ENCODE measurements at regions not wholly inside any gene's neighbourhood (a gene's known extent, or its start where the extent isn't known, plus 50 kb on each side); places are given as distances from the start of the nearest gene placed in this dataset.

DNA sequence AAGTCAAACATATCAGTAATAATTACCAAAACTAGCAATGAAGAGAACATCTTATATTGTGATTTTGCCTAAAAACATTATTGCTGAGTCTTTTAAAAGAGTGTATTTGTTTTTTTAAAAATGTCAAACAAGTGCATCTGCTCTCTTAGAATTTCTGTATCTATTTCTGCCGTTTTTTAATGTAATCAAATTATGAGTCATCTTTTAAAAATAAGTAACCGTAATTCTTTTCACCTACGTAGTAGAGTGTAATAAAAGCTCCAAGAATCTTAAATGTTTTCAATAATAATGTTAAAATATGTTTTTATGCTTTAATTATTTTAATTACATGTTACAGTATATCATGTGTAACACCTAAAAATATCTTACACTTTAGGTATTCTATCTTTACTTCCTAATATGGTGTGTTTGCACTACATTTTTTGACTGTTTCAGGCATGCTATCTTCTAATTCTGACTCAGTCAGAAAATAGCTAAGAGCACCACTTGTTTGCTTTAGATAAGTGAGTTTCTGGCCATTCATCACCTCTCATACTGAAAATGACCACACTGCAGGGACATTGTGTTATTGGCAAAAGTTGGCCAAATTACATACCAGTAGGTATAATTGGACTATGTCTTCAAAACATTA, 368.5 kb downstream of the PCDH7 start:
- FAIRE-seq (no peak), ATAC-seq (no peak), DNase-seq (ENCODE audit: low read depth in 1 of 2, low spot score in 1 of 2) (no peak)
- no peaks in the 10 kb centered on the region for H3K9me3 ChIP-seq
- no peak overlapping the region for H3K27ac ChIP-seq
- no peak overlapping the region for H3K4me2 ChIP-seq
- ChIA-PET POLR2A (no interaction called here), CTCF (no interaction called here)
- TF ChIP-seq, protein P1, sequence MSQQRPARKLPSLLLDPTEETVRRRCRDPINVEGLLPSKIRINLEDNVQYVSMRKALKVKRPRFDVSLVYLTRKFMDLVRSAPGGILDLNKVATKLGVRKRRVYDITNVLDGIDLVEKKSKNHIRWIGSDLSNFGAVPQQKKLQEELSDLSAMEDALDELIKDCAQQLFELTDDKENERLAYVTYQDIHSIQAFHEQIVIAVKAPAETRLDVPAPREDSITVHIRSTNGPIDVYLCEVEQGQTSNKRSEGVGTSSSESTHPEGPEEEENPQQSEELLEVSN (IDR thresholded peaks at IDR 0.05; ENCODE audit: borderline replicate concordance, low read depth) = no peak
- no peak for TF ChIP-seq RAD21 (conservative IDR thresholded peaks at IDR 0.05 in 1 of 2, IDR thresholded peaks at IDR 0.05 in 1 of 2)
- TF ChIP-seq, protein P2, sequence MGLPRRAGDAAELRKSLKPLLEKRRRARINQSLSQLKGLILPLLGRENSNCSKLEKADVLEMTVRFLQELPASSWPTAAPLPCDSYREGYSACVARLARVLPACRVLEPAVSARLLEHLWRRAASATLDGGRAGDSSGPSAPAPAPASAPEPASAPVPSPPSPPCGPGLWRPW (IDR thresholded peaks at IDR 0.05) = no peak
- H3K4me3 ChIP-seq = no peak overlapping the region
- H3K4me1 ChIP-seq = no peaks in the 10 kb centered on the region
- WGBS (ENCODE audit: missing lambda C conversion rate) = 26% methylated on average over 3 of the region's 3 CpGs

DNA sequence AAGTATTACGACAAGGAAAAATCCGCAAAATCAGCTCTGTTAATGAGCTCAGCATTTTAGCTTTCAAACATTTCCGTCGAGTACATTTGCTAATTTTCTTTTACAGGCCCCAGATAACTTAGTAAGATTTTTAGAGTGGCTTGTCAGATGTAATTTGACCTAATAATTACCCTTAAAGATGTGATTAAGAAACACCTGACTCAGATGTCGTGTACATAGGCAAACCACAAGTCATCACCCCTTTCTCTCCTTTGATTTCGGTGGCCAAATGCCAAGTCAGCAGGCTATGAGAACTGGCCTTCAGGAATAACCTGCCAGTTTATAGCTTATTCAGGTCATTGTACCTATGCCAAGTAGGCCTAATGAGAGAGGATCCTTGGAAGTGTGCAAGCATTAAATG, 369.6 kb downstream of the PCDH7 start:
- ChIA-PET POLR2A (no interaction called here), CTCF (no interaction called here)
- no peak overlapping the region for H3K27ac ChIP-seq
- FAIRE-seq (no peak), DNase-seq (ENCODE audit: low read depth in 1 of 2, low spot score in 1 of 2) (peak in 1 of 2 experiments; percentile 2), ATAC-seq (no peak)
- H3K4me1 ChIP-seq = no peaks in the 10 kb centered on the region
- no peaks in the 10 kb centered on the region for H3K9me3 ChIP-seq
- 48% methylated on average over 6 of the region's 6 CpGs for WGBS (ENCODE audit: missing lambda C conversion rate)
- H3K4me3 ChIP-seq = no peak overlapping the region
- H3K4me2 ChIP-seq = no peak overlapping the region
- no peak for TF ChIP-seq JUNB (IDR thresholded peaks at IDR 0.05)
- TF ChIP-seq KDM5A (IDR thresholded peaks at IDR 0.05) = no peak
- no peak for TF ChIP-seq RARB (CRISPR knock-in tag; IDR thresholded peaks at IDR 0.05)
- TF ChIP-seq, protein P3, sequence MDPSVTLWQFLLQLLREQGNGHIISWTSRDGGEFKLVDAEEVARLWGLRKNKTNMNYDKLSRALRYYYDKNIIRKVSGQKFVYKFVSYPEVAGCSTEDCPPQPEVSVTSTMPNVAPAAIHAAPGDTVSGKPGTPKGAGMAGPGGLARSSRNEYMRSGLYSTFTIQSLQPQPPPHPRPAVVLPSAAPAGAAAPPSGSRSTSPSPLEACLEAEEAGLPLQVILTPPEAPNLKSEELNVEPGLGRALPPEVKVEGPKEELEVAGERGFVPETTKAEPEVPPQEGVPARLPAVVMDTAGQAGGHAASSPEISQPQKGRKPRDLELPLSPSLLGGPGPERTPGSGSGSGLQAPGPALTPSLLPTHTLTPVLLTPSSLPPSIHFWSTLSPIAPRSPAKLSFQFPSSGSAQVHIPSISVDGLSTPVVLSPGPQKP (IDR thresholded peaks at IDR 0.05; ENCODE audit: low read depth, low read length) = no peak
- no peak for TF ChIP-seq JUN (IDR thresholded peaks at IDR 0.05)

DNA sequence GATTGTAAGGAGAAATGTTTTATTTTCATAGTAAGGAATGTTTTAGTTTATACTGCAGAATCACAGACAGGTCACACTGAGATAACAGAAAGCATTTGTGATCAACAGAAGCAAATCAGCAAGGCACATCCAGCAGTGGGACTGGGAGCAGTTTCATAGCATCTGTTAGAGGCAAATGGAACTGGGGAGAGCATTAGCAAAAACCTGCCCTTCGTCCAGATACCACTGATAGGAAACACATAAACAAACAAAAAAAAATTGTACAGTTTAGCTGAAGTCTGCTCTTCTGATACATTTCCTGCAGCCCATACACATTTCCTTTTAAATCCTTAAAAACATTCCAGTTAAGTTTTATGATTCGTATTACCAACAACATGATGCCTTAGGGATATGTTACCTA, 374.3 kb downstream of the PCDH7 start:
- FAIRE-seq (no peak), ATAC-seq (no peak), DNase-seq (ENCODE audit: low read depth in 1 of 2, low spot score in 1 of 2) (no peak)
- Histone ChIP-seq H3K9me3 (no peaks in the 10 kb centered on the region), H3K4me2 (no peak overlapping the region), H3K27ac (no peak overlapping the region), H3K4me3 (no peak overlapping the region), H3K4me1 (no peaks in the 10 kb centered on the region)
- no peak for TF ChIP-seq EHF (CRISPR knock-in tag; IDR thresholded peaks at IDR 0.05)
- TF ChIP-seq NR3C1 (IDR thresholded peaks at IDR 0.05) = no peak
- TF ChIP-seq JUNB (IDR thresholded peaks at IDR 0.05) = no peak
- POLR2A ChIA-PET = no interaction called here
- 12% methylated on average over 2 of the region's 2 CpGs for WGBS (ENCODE audit: missing lambda C conversion rate)
- CTCF ChIA-PET = no interaction called here

DNA sequence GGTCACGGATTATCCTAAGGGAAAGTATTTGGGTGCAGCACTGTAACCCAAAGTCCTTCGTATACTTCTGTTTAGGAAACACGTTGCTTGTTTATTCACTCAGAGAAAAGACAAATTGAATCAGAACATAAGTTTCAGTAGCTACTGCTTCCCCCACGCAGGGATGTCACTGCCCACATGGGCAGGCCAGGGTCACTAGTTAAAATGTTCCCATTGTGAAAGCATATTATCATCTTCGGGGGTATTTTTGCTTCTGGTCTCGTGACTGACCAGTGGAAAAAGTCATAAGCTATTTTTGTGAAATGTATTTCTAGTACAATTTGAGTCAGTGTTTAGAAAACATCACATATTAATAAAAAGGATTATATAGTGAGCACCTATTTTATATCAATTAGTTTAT, 377.8 kb downstream of the PCDH7 start:
- Histone ChIP-seq H3K9me3 (no peaks in the 10 kb centered on the region), H3K27ac (no peak overlapping the region), H3K4me1 (no peaks in the 10 kb centered on the region), H3K4me3 (no peak overlapping the region), H3K4me2 (no peak overlapping the region)
- 13% methylated on average over 6 of the region's 6 CpGs for WGBS (ENCODE audit: missing lambda C conversion rate)
- POLR2A ChIA-PET = no interaction called here
- CTCF ChIA-PET = no interaction called here
- DNase-seq (ENCODE audit: low read depth in 1 of 2, low spot score in 1 of 2) = no peak
- FAIRE-seq = no peak
- no peak for ATAC-seq
- no peak for TF ChIP-seq EHF (CRISPR knock-in tag; IDR thresholded peaks at IDR 0.05)
- TF ChIP-seq BHLHE40 (IDR thresholded peaks at IDR 0.05; ENCODE audit: low read depth, low read length) = no peak
- TF ChIP-seq HOXB5 (CRISPR knock-in tag; IDR thresholded peaks at IDR 0.05) = no peak
- TF ChIP-seq CBX2 (IDR thresholded peaks at IDR 0.05; ENCODE audit: borderline replicate concordance, low read depth) = no peak
- no peak for TF ChIP-seq EP300 (IDR thresholded peaks at IDR 0.05)
- TF ChIP-seq CHD2 (IDR thresholded peaks at IDR 0.05; ENCODE audit: low read length, partially characterized antibody) = no peak
- TF ChIP-seq FOSB (CRISPR knock-in tag; IDR thresholded peaks at IDR 0.05) = no peak
- TF ChIP-seq HOXA7 (CRISPR knock-in tag; IDR thresholded peaks at IDR 0.05) = no peak
- no peak for TF ChIP-seq JUN (IDR thresholded peaks at IDR 0.05)
- TF ChIP-seq HDAC2 (IDR thresholded peaks at IDR 0.05) = no peak
